Renal pelvis (tissue), 1 donor: ENCODE measurements at regions not wholly inside any gene's neighbourhood (a gene's known extent, or its start where the extent isn't known, plus 50 kb on each side); places are given as distances from the start of the nearest gene placed in this dataset.
"Not testable (repeated sequence)": the region's sequence is repeated elsewhere in the genome, so short reads cannot be mapped to it uniquely, and the experiment has no call there.

Experiments used
- DNase-seq: peaks from one replicate; pipeline ENCODE4 v3.0.0-alpha.2; 2013

DNA sequence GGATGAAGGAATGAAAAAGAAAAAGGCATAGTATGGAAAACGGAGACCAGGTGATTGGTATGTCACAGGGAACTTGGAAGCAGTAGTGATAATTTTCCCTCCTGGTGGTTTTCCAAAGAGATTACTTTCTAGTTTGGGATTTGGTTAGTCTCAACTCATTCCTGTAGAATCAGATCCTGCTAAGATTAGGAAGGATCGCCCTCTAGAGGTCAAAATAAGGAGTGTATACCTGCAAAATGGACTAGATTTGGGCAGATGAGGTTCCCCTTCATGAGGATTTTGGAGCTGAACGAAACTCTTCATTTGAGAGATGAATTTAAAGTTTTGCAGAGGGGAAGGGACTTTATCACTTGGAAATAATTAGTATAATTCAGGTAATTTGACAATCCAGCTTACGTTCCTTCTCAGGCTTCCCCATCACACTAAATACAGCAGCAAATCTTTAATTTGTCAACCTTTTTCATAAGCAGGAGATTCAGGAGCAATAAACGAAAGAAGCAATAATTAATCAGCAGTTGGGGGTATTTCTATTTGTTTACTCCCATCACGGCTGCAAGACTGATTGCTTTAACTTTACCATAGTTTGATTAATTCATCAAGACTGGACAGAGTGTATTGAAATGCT, 65.2 kb downstream of the CCDC195 start:
- DNase-seq: peak; percentile 37

DNA sequence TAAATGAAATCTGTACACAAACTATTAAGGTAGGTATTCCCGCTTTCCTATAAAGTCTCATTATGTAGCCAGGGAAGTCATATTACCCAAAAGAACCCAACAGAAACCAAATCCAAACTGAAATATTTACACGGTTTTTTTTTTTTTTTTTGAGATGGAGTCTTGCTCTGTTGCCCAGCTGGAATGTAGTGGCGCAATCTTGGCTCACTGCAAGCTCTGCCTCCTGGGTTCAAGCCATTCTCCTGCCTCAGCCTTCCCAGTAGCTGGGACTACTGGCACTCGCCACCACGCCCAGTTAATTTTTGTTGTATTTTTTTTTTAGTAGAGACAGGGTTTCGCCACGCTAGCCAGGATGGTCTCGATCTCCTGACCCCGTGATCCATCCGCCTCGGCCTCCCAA, 62.5 kb upstream of the CUL3 start:
- not testable (repeated sequence) for DNase-seq

DNA sequence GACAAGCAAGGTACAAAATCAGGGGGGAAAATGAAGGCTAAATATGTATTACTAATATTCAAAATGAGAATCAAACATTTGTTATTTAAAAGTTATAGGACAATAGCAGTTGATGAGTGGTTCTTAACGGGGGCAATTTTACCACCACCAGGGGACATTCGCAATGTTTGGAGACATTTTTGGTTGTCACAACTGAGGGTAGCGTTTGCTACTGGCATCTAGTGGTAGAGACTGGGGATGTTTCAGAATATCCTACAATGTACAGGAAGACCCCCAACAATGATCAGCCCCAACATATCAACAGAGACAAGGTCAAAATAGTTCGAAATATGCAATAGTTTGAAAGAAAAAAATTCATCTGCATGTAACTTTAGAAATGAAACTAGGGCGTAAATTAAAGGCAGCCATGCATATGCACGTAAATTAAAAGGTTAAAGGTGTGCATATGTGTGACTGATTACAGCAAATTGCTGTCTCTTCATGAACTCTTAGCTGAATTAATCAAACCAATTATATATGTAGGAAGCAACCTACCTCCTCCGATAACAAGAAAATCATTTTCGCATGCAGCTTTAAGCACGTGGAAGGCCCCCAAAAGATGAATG, 61.2 kb upstream of the CUL3 start:
- DNase-seq: no peak

DNA sequence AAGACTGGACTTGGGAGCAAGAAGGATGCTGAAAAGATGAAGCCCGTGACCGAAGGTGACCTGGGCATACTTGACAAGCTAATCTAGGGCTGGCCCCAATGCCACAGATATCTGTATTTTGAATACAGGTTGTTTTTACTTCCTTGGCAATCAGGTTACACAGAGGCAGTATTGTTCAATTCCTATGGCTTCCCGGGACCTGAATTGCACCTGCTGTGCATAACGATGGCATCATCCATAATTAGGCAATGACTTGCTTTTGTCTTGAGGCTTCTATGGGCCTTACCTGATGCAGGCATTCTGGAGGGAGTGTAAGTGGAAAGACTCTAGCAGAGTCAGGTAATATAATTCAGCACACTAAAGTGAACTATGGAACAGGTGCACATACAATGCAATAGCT, 60.6 kb upstream of the CUL3 start:
- no peak for DNase-seq

DNA sequence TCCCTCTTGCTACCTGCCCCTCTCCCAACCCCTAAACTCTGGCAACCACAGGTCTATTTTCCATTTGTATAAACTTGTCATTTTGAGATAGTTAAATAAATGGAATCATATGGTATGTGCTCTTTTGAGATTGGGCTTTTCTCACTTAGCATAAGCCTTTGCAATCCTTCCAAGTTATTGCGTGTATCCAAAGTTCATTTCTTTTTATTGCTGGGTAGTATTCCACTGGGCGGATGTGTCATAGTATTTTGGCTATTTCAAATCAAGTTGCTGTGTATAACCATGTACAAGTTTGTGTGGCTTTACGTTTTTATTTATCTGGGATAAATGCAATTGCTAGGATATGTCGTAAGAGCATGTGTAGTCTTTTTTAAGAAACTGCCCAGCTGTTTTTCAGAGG, 55.5 kb upstream of the CUL3 start:
- DNase-seq: no peak

DNA sequence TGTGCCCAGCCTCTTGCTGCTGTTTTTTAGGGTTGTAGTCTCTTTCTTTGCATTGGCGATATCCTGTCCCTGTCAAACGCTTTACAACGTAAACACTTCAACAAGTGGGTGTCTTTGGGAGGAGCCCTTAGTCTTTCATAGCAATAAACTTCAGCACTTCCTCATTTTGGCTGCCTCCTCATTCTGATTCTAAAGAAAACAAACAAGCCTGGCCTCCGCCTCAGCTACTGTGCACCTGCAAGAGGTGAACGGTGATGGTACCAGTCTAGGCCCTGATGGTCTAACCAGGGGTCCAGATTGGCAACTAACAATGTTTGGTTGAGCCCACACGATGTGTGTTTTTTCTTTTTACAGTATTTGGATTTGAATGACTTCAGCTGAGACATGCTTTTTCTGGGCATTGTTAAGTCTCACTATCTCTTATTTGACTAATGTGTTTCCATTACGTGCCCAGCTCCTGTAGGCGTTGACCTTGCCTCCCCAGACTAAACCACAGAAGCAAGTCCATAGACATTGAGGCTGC, 53.2 kb upstream of the CUL3 start:
- DNase-seq: no peak
